SU-DHL-6 (cell line): ENCODE measurements at regions not wholly inside any gene's neighbourhood (a gene's known extent, or its start where the extent isn't known, plus 50 kb on each side); places are given as distances from the start of the nearest gene placed in this dataset.

Experiments used
- H2AFZ ChIP-seq: fragments of 200-600 bp; sonication (generic); 2 replicates; pipeline ENCODE4 v1.6.1; 2014; ENCODE audit warnings: low read depth, mild to moderate bottlenecking, moderate library complexity, mixed read lengths, antibody characterized with exemption, low read length; ENCODE audit not compliant: severe bottlenecking
- H3F3A ChIP-seq: fragments of 200-600 bp; shearing (Covaris generic); 2 replicates; pipeline ENCODE4 v1.6.0; 2016; ENCODE audit warnings: antibody characterized with exemption, mild to moderate bottlenecking; ENCODE audit not compliant: insufficient read depth
- H3K27ac ChIP-seq: fragments of 200-600 bp; sonication (generic); 2 replicates; pipeline ENCODE4 v1.5.1; 2016; ENCODE audit warnings: low read depth, mild to moderate bottlenecking, low read length, moderate library complexity, mixed read lengths
- H3K27me3 ChIP-seq: fragments of 200-600 bp; sonication (generic), shearing (Covaris generic); 2 replicates; pipeline ENCODE4 v1.6.0; 2014; ENCODE audit warnings: mild to moderate bottlenecking, low read length
- H3K36me3 ChIP-seq: fragments of 200-600 bp; sonication (generic); 2 replicates; pipeline ENCODE4 v1.6.1; 2014; ENCODE audit warnings: mild to moderate bottlenecking, low read length, mixed read lengths
- H3K4me2 ChIP-seq: fragments of 300-600, 200-600 bp; shearing (Covaris generic), sonication (generic); 2 replicates; pipeline ENCODE4 v1.6.0; 2014; ENCODE audit warnings: low read length, low read depth, mild to moderate bottlenecking; ENCODE audit not compliant: poor library complexity, severe bottlenecking
- H3K4me3 ChIP-seq: fragments of 200-600 bp; sonication (generic); 2 replicates; pipeline ENCODE4 v1.5.1; 2014; ENCODE audit warnings: antibody characterized with exemption, low read length, mild to moderate bottlenecking, mixed read lengths; ENCODE audit not compliant: insufficient read depth, poor library complexity, severe bottlenecking
- H3K79me2 ChIP-seq: fragments of 200-600 bp; sonication (generic); 2 replicates; pipeline ENCODE4 v1.6.1; 2014; ENCODE audit warnings: mild to moderate bottlenecking, low read length, moderate library complexity; ENCODE audit not compliant: insufficient read depth
- H3K9ac ChIP-seq: fragments of 200-600 bp; sonication (generic); 2 replicates; pipeline ENCODE4 v1.7.0; 2014; ENCODE audit warnings: mild to moderate bottlenecking, low read length
- H3K9me2 ChIP-seq: fragments of 200-600 bp; sonication (generic); replicated peaks from 2 replicates; pipeline ENCODE4 v1.6.1; 2014; ENCODE audit warnings: low read length; ENCODE audit not compliant: insufficient read depth
- H3K9me3 ChIP-seq: fragments of 200-600 bp; sonication (generic); 2 replicates; pipeline ENCODE4 v1.6.1; 2014; ENCODE audit warnings: low read length, mixed read lengths; ENCODE audit not compliant: insufficient read depth
- H4K20me1 ChIP-seq: fragments of 200-600 bp; sonication (generic); 2 replicates; pipeline ENCODE4 v1.6.1; 2014; ENCODE audit warnings: low read depth, mild to moderate bottlenecking, antibody characterized with exemption, low read length, moderate library complexity, mixed read lengths
- CTCF ChIP-seq: fragments of 200-600 bp; sonication (generic); IDR thresholded peaks from one replicate; pipeline ENCODE4 v1.5.1; 2017; ENCODE audit warnings: antibody characterized with exemption, mild to moderate bottlenecking, low read length, moderate library complexity; ENCODE audit not compliant: insufficient read depth, poor library complexity, severe bottlenecking
- EZH2phosphoT487 ChIP-seq: fragments of 200-600 bp; sonication (generic), shearing (Covaris generic); conservative IDR thresholded peaks from 2 replicates; pipeline ENCODE4 v1.6.1; 2018; ENCODE audit warnings: mild to moderate bottlenecking, antibody characterized with exemption, low read length, moderate library complexity, mixed read lengths

GRCh38 chr5:105934171-105934570 is 1736.6 kb downstream of the EFNA5 start:
- Histone ChIP-seq H3K9ac (no peak overlapping the region), H3K36me3 (no peaks in the 10 kb centered on the region), H3K79me2 (no peaks in the 10 kb centered on the region), H3F3A (no peaks in the 10 kb centered on the region), H3K27ac (no peak overlapping the region), H3K9me2 (no peaks in the 10 kb centered on the region), H3K4me2 (no peak overlapping the region), H3K27me3 (no peaks in the 10 kb centered on the region), H2AFZ (no peak overlapping the region), H3K4me3 (no peak overlapping the region), H3K9me3 (no peaks in the 10 kb centered on the region), H4K20me1 (no peaks in the 10 kb centered on the region)
- TF ChIP-seq EZH2phosphoT487 (no peak), CTCF (no peak)

GRCh38 chr5:105931881-105932421 is 1738.8 kb downstream of the EFNA5 start:
- no peak overlapping the region for H3K4me2 ChIP-seq
- no peaks in the 10 kb centered on the region for H3K79me2 ChIP-seq
- H3K27me3 ChIP-seq = no peaks in the 10 kb centered on the region
- no peak overlapping the region for H2AFZ ChIP-seq
- H3F3A ChIP-seq = no peaks in the 10 kb centered on the region
- no peak overlapping the region for H3K4me3 ChIP-seq
- no peaks in the 10 kb centered on the region for H3K9me2 ChIP-seq
- H3K36me3 ChIP-seq = no peaks in the 10 kb centered on the region
- H3K27ac ChIP-seq = no peak overlapping the region
- no peaks in the 10 kb centered on the region for H3K9me3 ChIP-seq
- no peaks in the 10 kb centered on the region for H4K20me1 ChIP-seq
- H3K9ac ChIP-seq = no peak overlapping the region
- TF ChIP-seq EZH2phosphoT487 (no peak), CTCF (no peak)

GRCh38 chr5:105929858-105930257 is 1740.9 kb downstream of the EFNA5 start:
- no peak for TF ChIP-seq CTCF
- TF ChIP-seq EZH2phosphoT487 = no peak
- Histone ChIP-seq H3K27ac (no peak overlapping the region), H3K9me2 (no peaks in the 10 kb centered on the region)

More at GRCh38 chr5:105929858-105930257, 1740.9 kb downstream of the EFNA5 start:
- Histone ChIP-seq H3K27me3 (no peaks in the 10 kb centered on the region), H2AFZ (no peak overlapping the region), H4K20me1 (no peaks in the 10 kb centered on the region), H3K9me3 (no peaks in the 10 kb centered on the region), H3K79me2 (no peaks in the 10 kb centered on the region), H3K4me3 (no peak overlapping the region), H3K9ac (no peak overlapping the region), H3K36me3 (no peaks in the 10 kb centered on the region), H3K4me2 (no peak overlapping the region), H3F3A (no peaks in the 10 kb centered on the region)
